Skeletal muscle tissue (tissue), 3 donors: ENCODE measurements at regions not wholly inside any gene's neighbourhood (a gene's known extent, or its start where the extent isn't known, plus 50 kb on each side); places are given as distances from the start of the nearest gene placed in this dataset.

Experiments
- H3K27ac ChIP-seq: one replicate; pipeline ENCODE4 v1.7.0; 2013; ENCODE audit warnings: mild to moderate bottlenecking, low read depth, low read length, inconsistent platforms
- H3K27me3 ChIP-seq, 3 donors: one replicate each; pipeline ENCODE4 v1.7.0; 2013; ENCODE audit warnings: low read length in 3 of 3; ENCODE audit not compliant: control insufficient read depth in 3 of 3, insufficient read depth in 3 of 3
- H3K36me3 ChIP-seq, 3 donors: one replicate each; pipeline ENCODE4 v1.7.0; 2013; ENCODE audit warnings: low read length in 3 of 3; ENCODE audit not compliant: control insufficient read depth in 3 of 3, insufficient read depth in 3 of 3
- H3K4me1 ChIP-seq, 3 donors: one replicate each; pipeline ENCODE4 v1.7.0; 2013; ENCODE audit warnings: low read length in 3 of 3, mild to moderate bottlenecking in 3 of 3; ENCODE audit not compliant: control insufficient read depth in 3 of 3, insufficient read depth in 3 of 3
- H3K4me3 ChIP-seq, 3 donors: one replicate each; pipeline ENCODE4 v1.7.0; 2013; ENCODE audit warnings: low read length in 3 of 3
- H3K9ac ChIP-seq, 3 donors: one replicate each; pipeline ENCODE4 v1.7.0; 2013; ENCODE audit warnings: low read length in 3 of 3, mild to moderate bottlenecking in 3 of 3, moderate library complexity in 2 of 3, low read depth in 1 of 3
- H3K9me3 ChIP-seq, 3 donors: one replicate each; pipeline ENCODE4 v1.7.0; 2013; ENCODE audit warnings: low read length in 3 of 3; ENCODE audit not compliant: control insufficient read depth in 3 of 3
- donor health status: Osteomylitis.

DNA sequence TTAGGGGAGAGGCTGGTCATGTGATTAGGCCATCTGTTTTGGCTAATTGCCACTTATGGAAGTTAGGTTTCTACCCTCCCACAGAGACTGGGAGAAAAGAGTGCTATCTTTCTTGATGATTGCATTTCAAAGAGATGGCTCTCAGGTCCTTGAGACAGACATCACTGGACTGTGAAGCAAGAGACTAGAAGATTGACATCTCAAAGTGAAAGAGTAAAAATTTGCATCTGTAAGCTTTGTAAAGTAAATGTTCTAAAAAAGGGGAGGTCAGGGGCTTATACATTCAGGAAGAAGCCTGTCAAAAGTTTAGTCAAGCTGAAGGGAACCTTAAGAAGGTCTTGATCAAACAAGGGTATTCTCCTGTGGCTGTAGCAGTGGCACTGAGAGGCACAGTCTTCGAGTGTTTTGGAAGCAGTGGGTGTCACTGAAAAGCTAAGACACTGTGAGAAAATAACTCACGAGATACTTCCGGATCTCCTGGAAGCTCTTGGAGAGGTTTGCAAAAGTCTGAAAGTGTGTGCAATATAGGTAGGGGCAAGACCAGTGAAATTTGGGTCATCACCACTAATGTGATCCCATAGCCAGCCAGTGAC, 342.1 kb downstream of the PHF14 start:
- no peaks in the 10 kb centered on the region for H3K27me3 ChIP-seq
- no peak overlapping the region for H3K27ac ChIP-seq
- H3K9ac ChIP-seq = no peak overlapping the region
- H3K4me1 ChIP-seq = peaks cover 0 to 3% (median 0%) of the 10 kb centered on the region in 3 donors
- no peak overlapping the region for H3K4me3 ChIP-seq
- H3K36me3 ChIP-seq = no peaks in the 10 kb centered on the region
- no peaks in the 10 kb centered on the region for H3K9me3 ChIP-seq

DNA sequence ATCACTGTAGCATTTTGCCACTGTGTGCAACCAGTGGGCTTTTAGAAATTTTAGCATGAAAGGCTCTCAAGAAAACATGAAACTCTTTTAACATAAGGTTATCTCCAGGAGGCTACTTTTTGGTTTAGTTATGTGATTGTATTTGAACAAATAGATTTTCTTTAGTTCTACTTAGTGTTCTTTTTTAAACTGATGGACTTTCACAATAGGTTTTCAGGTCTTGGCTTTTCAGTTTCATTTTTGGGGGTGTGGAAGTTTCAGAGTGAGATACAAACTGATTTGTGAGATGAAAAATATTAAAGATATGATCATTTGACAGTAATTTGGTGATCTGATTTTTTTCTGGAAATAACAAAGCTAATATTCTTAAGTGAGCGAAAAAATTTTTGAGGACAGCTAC, 344.1 kb downstream of the PHF14 start:
- Histone ChIP-seq H3K27me3 (no peaks in the 10 kb centered on the region), H3K9me3 (no peaks in the 10 kb centered on the region), H3K9ac (no peak overlapping the region), H3K36me3 (no peaks in the 10 kb centered on the region), H3K4me3 (no peak overlapping the region), H3K4me1 (peaks cover 0 to 3% (median 0%) of the 10 kb centered on the region in 3 donors), H3K27ac (no peak overlapping the region)

DNA sequence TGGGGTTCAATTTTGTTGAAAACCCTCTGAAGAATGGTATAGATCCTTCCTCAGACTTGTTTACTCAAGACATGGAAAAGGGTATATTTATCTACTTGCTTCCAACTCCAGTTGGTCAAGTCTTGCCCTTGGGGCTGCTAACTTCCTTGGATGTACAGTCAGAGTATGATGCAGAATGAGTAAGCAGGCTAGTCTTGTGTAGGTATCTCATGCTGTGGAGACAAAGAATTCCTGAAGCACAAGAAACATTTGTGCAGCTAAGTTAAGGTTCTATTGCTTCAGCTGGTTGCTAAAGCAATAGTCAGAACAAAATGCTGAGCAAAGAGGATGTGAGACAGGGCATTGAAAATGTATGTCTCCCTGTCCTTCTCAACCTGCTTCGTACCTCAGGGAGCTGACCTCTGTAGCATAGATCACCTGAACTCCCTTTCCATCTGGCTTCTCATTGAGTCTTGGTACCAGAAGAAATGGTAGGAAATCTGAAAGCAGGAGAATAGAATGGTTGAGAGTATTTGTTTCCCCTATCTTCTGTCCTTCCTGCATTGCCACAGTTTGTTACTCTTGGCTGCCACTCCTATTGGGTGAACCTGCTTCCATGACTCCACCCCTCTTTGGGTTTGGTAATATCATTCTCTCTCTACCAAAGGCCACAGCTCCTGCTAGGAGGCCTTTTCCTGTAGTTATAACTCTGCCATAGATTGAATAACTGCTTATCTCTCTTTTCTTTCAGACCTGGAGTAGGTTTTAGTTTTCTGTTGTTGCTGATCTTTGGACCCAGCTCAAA, 346.0 kb downstream of the PHF14 start:
- H3K27me3 ChIP-seq = no peaks in the 10 kb centered on the region
- H3K27ac ChIP-seq = no peak overlapping the region
- H3K36me3 ChIP-seq = no peaks in the 10 kb centered on the region
- H3K4me3 ChIP-seq = no peak overlapping the region
- H3K9ac ChIP-seq = no peak overlapping the region
- H3K4me1 ChIP-seq = no peaks in the 10 kb centered on the region
- no peaks in the 10 kb centered on the region for H3K9me3 ChIP-seq
